ENCODE measurements at regions not wholly inside any gene's neighbourhood (a gene's known extent, or its start where the extent isn't known, plus 50 kb on each side); places are given as distances from the start of the nearest gene placed in this dataset.

DNA sequence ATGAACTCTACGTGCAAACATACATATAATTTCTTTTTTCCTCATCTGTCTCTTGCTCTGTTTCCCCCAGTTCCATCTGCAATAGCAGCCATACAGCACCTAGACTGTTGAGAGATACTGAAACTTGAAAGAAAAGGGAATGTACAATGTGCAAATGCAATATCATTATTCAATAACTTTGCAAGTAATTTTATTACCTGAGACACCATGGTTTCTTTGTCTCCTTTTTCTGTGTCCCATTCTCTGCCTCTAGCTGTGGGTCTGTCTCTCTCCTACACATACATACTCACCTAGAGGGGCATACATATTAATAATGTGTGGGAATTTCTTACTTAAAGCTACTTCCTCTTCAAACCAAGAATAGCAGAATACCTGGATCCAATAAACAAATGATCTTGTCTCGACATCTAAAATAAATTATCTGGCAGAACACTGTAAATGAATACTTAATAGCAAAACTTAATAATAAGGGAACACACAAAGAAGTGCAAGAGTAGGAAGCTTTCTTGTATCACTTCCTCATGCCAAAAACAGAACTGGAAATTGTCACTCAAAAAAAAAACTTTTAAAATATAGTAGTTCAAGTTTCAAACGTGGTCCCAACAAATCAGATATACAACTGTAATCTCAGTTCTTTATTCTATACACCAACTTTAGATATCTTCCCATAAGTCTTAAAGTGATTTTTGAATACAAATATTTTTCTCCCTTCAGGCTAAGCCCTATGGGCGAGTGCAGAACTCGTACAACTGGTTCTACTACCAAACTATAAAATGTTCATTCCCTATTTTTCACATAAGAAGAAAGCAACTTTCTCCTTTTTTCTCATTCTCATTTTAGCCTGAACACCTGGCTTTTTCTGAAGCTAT, 194.6 kb downstream of the NRIP1 start:
- Mint-ChIP-seq H3K4me3 (no peak overlapping the region), H3K27me3 (ENCODE audit: low read depth) (peaks cover 1% of the 10 kb centered on the region; the same call in 1 of the 2 replicates), H3K4me1 (peaks cover 11 to 17% of the 10 kb centered on the region in 2 experiments), H3K27ac (no peak overlapping the region), H3K9me3 (no peaks in the 10 kb centered on the region), H3K36me3 (ENCODE audit: insufficient read depth in 1 of 3, low read depth in 3 of 3) (no peaks in the 10 kb centered on the region)
- Histone ChIP-seq H3K27me3 (ENCODE audit: insufficient read depth, low read length) (no peaks in the 10 kb centered on the region), H3K4me2 (ENCODE audit: insufficient read depth, insufficient read length, low read length) (no peak overlapping the region), H2AFZ (ENCODE audit: low read length) (no peak overlapping the region), H3K79me2 (ENCODE audit: insufficient read depth, low read length) (no peaks in the 10 kb centered on the region), H2AK5ac (ENCODE audit: insufficient read length, low read length) (no peak overlapping the region), H4K20me1 (ENCODE audit: control insufficient read depth, insufficient read depth, insufficient read length) (no peaks in the 10 kb centered on the region), H4K5ac (ENCODE audit: insufficient read length, low read depth, low read length) (no peak overlapping the region), H3K23me2 (ENCODE audit: insufficient read length, low read depth, low read length, poor library complexity, severe bottlenecking) (no peaks in the 10 kb centered on the region), H3K27ac (ENCODE audit: insufficient read length, low read depth, low read length) (no peak overlapping the region), H2BK15ac (ENCODE audit: low read depth, low read length) (no peak overlapping the region), H2BK20ac (ENCODE audit: low read depth, low read length, poor library complexity, severe bottlenecking) (no peak overlapping the region), H2BK120ac (ENCODE audit: low read depth, low read length, poor library complexity, severe bottlenecking) (no peak overlapping the region), H3K4ac (ENCODE audit: low read depth, low read length) (no peak overlapping the region), H2BK5ac (ENCODE audit: insufficient read length, low read length) (no peak overlapping the region), H3K79me1 (ENCODE audit: insufficient read depth, low read depth, low read length, poor library complexity, severe bottlenecking) (no peaks in the 10 kb centered on the region), H4K8ac (replicated peaks; ENCODE audit: insufficient read length, low read depth, low read length) (no peak overlapping the region), H3K4me1 (ENCODE audit: insufficient read depth, low read length) (no peaks in the 10 kb centered on the region), H3K23ac (ENCODE audit: insufficient read length, low read depth, low read length) (no peak overlapping the region), H3T11ph (ENCODE audit: low read length) (no peak overlapping the region), H2BK12ac (ENCODE audit: insufficient read length, low read depth, low read length) (no peak overlapping the region), H3K56ac (ENCODE audit: insufficient read length, low read depth, low read length) (no peak overlapping the region), H3K14ac (ENCODE audit: insufficient read depth, low read length) (no peak overlapping the region), H3K9me3 (ENCODE audit: control insufficient read depth, low read depth, low read length) (no peaks in the 10 kb centered on the region), H4K91ac (ENCODE audit: insufficient read length, low read depth, low read length) (no peak overlapping the region), H3K18ac (ENCODE audit: insufficient read length, low read depth, low read length) (no peak overlapping the region), H3K9ac (ENCODE audit: extremely low read depth, insufficient read length, low read length) (no peak overlapping the region)
- TF ChIP-seq, protein P1, sequence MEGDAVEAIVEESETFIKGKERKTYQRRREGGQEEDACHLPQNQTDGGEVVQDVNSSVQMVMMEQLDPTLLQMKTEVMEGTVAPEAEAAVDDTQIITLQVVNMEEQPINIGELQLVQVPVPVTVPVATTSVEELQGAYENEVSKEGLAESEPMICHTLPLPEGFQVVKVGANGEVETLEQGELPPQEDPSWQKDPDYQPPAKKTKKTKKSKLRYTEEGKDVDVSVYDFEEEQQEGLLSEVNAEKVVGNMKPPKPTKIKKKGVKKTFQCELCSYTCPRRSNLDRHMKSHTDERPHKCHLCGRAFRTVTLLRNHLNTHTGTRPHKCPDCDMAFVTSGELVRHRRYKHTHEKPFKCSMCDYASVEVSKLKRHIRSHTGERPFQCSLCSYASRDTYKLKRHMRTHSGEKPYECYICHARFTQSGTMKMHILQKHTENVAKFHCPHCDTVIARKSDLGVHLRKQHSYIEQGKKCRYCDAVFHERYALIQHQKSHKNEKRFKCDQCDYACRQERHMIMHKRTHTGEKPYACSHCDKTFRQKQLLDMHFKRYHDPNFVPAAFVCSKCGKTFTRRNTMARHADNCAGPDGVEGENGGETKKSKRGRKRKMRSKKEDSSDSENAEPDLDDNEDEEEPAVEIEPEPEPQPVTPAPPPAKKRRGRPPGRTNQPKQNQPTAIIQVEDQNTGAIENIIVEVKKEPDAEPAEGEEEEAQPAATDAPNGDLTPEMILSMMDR (conservative IDR thresholded peaks at IDR 0.05) = no peak
- WGBS (ENCODE audit: extremely low coverage, insufficient read length, low lambda C conversion rate) = no CpG with 5 or more reads among the region's 5 CpGs
- no peak for DNase-seq

All from H9 (cell line).